ENCODE measurements at regions not wholly inside any gene's neighbourhood (a gene's known extent, or its start where the extent isn't known, plus 50 kb on each side); places are given as distances from the start of the nearest gene placed in this dataset.

GRCh38 chr3:159895430-159895829 lies 93.2 kb upstream of the IL12A start:
- H3K36me3 ChIP-seq: no peaks in the 10 kb centered on the region
- H3K9me3 ChIP-seq: no peaks in the 10 kb centered on the region
- H3K9ac ChIP-seq (ENCODE audit: low read depth in 2 of 2, low read length in 2 of 2): no peak overlapping the region

GRCh38 chr3:159896543-159896942 lies 92.1 kb upstream of the IL12A start:
- no peaks in the 10 kb centered on the region for H3K9me3 ChIP-seq
- intact Hi-C loops (cut with DNase I): no loop called here
- H3K4me3 ChIP-seq: no peak overlapping the region
- TF ChIP-seq CTCF (IDR thresholded peaks at IDR 0.05): no peak
- H3K27ac ChIP-seq: no peak overlapping the region
- H3K36me3 ChIP-seq: no peaks in the 10 kb centered on the region
- H3K9ac ChIP-seq (ENCODE audit: low read depth in 2 of 2, low read length in 2 of 2): no peak overlapping the region
- H3K4me1 ChIP-seq: no peaks in the 10 kb centered on the region
- DNase-seq: no peak
- H3K27me3 ChIP-seq: no peaks in the 10 kb centered on the region

More at GRCh38 chr3:159895430-159895829, 93.2 kb upstream of the IL12A start:
- Histone ChIP-seq H3K4me3 (no peak overlapping the region), H3K27ac (no peak overlapping the region), H3K4me1 (no peaks in the 10 kb centered on the region), H3K27me3 (no peaks in the 10 kb centered on the region)
- TF ChIP-seq CTCF (IDR thresholded peaks at IDR 0.05): no peak
- DNase-seq: no peak
- intact Hi-C loops (cut with DNase I): no loop called here

GRCh38 chr3:159897331-159898075 lies 91.1 kb upstream of the IL12A start:
- intact Hi-C loops (cut with DNase I): no loop called here
- no peak for DNase-seq
- no peak overlapping the region for H3K4me3 ChIP-seq
- no peaks in the 10 kb centered on the region for H3K27me3 ChIP-seq
- H3K9me3 ChIP-seq: no peaks in the 10 kb centered on the region
- H3K9ac ChIP-seq (ENCODE audit: low read depth in 2 of 2, low read length in 2 of 2): no peak overlapping the region
- TF ChIP-seq CTCF (IDR thresholded peaks at IDR 0.05): no peak
- no peaks in the 10 kb centered on the region for H3K36me3 ChIP-seq
- H3K4me1 ChIP-seq: no peaks in the 10 kb centered on the region
- no peak overlapping the region for H3K27ac ChIP-seq

- H3K9me3 ChIP-seq: no peaks in the 10 kb centered on the region
- no peak overlapping the region for H3K9ac ChIP-seq (ENCODE audit: low read depth in 2 of 2, low read length in 2 of 2)
- TF ChIP-seq CTCF (IDR thresholded peaks at IDR 0.05): no peak
- no peak for DNase-seq
- H3K4me3 ChIP-seq: no peak overlapping the region
- no peaks in the 10 kb centered on the region for H3K4me1 ChIP-seq
- H3K27ac ChIP-seq: no peak overlapping the region
- no peaks in the 10 kb centered on the region for H3K36me3 ChIP-seq
- H3K27me3 ChIP-seq: no peaks in the 10 kb centered on the region
- intact Hi-C loops (cut with DNase I): no loop called here
Observed at GRCh38 chr3:159898147-159898546, 90.5 kb upstream of the IL12A start.

GRCh38 chr3:159899166-159899565 lies 89.5 kb upstream of the IL12A start:
- H3K9me3 ChIP-seq: no peaks in the 10 kb centered on the region
- H3K27me3 ChIP-seq: no peaks in the 10 kb centered on the region
- no peak for TF ChIP-seq CTCF (IDR thresholded peaks at IDR 0.05)
- no peak overlapping the region for H3K27ac ChIP-seq
- intact Hi-C loops (cut with DNase I): no loop called here
- no peaks in the 10 kb centered on the region for H3K36me3 ChIP-seq
- no peak for DNase-seq
- no peaks in the 10 kb centered on the region for H3K4me1 ChIP-seq
- no peak overlapping the region for H3K4me3 ChIP-seq
- no peak overlapping the region for H3K9ac ChIP-seq (ENCODE audit: low read depth in 2 of 2, low read length in 2 of 2)

All from colonic mucosa (tissue), 4 donors.